ENCODE measurements at regions not wholly inside any gene's neighbourhood (a gene's known extent, or its start where the extent isn't known, plus 50 kb on each side); places are given as distances from the start of the nearest gene placed in this dataset.
"Not testable (repeated sequence)": the region's sequence is repeated elsewhere in the genome, so short reads cannot be mapped to it uniquely, and the experiment has no call there.

- peak; percentile 42 for DNase-seq
These were observed 487.1 kb downstream of the PLOD2 start for GRCh38 chr3:145673838-145674237.

GRCh38 chr3:145678401-145678800 lies 482.6 kb downstream of the PLOD2 start:
- no peak for DNase-seq

- DNase-seq = no peak
These were observed 479.8 kb downstream of the PLOD2 start for GRCh38 chr3:145681181-145681580.

- DNase-seq = not testable (repeated sequence)
These were observed 473.0 kb downstream of the PLOD2 start for GRCh38 chr3:145687978-145688377.

- DNase-seq = no peak
These were observed 468.2 kb downstream of the PLOD2 start for GRCh38 chr3:145692751-145693150.

- no peak for DNase-seq
These were observed 465.0 kb downstream of the PLOD2 start for GRCh38 chr3:145696011-145696410.

- DNase-seq = peak; percentile 17
These were observed 462.7 kb downstream of the PLOD2 start for GRCh38 chr3:145698250-145698649.

GRCh38 chr3:145698749-145699148 lies 462.2 kb downstream of the PLOD2 start:
- no peak for DNase-seq

- no peak for DNase-seq
These were observed 457.0 kb downstream of the PLOD2 start for GRCh38 chr3:145704020-145704419.

- not testable (repeated sequence) for DNase-seq
These were observed 451.2 kb downstream of the PLOD2 start for GRCh38 chr3:145709779-145710178.

- no peak for DNase-seq
These were observed 444.5 kb downstream of the PLOD2 start for GRCh38 chr3:145716519-145716918.

GRCh38 chr3:145719114-145719513 lies 441.9 kb downstream of the PLOD2 start:
- peak; percentile 21 for DNase-seq

GRCh38 chr3:145721273-145721805 lies 439.6 kb downstream of the PLOD2 start:
- no peak for DNase-seq

GRCh38 chr3:145721815-145722214 lies 439.2 kb downstream of the PLOD2 start:
- no peak for DNase-seq

GRCh38 chr3:145727476-145727875 lies 433.5 kb downstream of the PLOD2 start:
- DNase-seq = no peak

GRCh38 chr3:145735631-145736030 lies 425.4 kb downstream of the PLOD2 start:
- no peak for DNase-seq

- no peak for DNase-seq
These were observed 423.0 kb downstream of the PLOD2 start for GRCh38 chr3:145737952-145738351.

GRCh38 chr3:145739926-145740325 lies 421.1 kb downstream of the PLOD2 start:
- DNase-seq = no peak

- DNase-seq = no peak
These were observed 410.3 kb downstream of the PLOD2 start for GRCh38 chr3:145750657-145751056.

GRCh38 chr3:145752576-145752975 lies 408.4 kb downstream of the PLOD2 start:
- DNase-seq = no peak

GRCh38 chr3:145754605-145755289 lies 406.2 kb downstream of the PLOD2 start:
- DNase-seq = no peak

GRCh38 chr3:145760036-145760435 lies 400.9 kb downstream of the PLOD2 start:
- no peak for DNase-seq

GRCh38 chr3:145767909-145768308 lies 393.1 kb downstream of the PLOD2 start:
- DNase-seq = no peak

- DNase-seq = peak; percentile 37
These were observed 384.1 kb downstream of the PLOD2 start for GRCh38 chr3:145776782-145777408.
